SK-N-MC (cell line): ENCODE measurements at regions not wholly inside any gene's neighbourhood (a gene's known extent, or its start where the extent isn't known, plus 50 kb on each side); places are given as distances from the start of the nearest gene placed in this dataset.

ENCODE experiments used
- EZH2 ChIP-seq: fragments of 200-600 bp; sonication (generic); IDR thresholded peaks from one replicate; pipeline ENCODE4 v1.6.1; 2017; ENCODE audit warnings: antibody characterized with exemption
- FOXP2 ChIP-seq: optimal IDR thresholded peaks from 2 replicates; pipeline ENCODE3; 2011; ENCODE audit warnings: mild to moderate bottlenecking, moderate library complexity; ENCODE audit not compliant: insufficient read depth; ENCODE audit errors: extremely low read length, control extremely low read depth
- POLR2AphosphoS5 ChIP-seq: IDR thresholded peaks from 2 replicates; pipeline ENCODE4 v1.6.1; 2012; ENCODE audit warnings: mild to moderate bottlenecking, low read depth, low read length, borderline replicate concordance

DNA sequence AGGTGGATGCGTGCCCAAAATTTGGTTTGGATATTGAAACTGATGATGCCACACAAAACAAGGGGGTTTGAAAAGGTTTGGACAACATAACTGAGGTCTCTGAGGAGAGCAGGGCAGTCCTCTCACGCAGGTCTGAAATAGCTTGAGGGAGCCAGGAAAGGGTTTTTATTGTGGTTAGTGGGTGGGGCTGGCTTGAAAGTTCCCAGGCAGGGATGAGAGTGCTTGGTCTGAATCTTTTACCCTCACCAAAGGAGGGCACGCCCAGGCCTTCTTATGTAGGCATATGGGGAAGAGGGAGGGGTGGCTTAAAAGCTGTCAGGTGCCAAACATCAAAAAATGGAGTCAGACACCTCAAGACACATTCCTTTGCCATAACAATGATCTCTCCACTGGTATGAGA lies 493.1 kb upstream of the CCDC196 start:
- TF ChIP-seq POLR2AphosphoS5 (no peak), EZH2 (no peak), FOXP2 (no peak)
